Calu3 (cell line): ENCODE measurements at regions not wholly inside any gene's neighbourhood (a gene's known extent, or its start where the extent isn't known, plus 50 kb on each side); places are given as distances from the start of the nearest gene placed in this dataset.

Source experiments
- BruUV-seq: library from RNA; stranded (reverse); fragments of 400-500 nt; replicated peaks from 2 replicates; lab custom pipeline; 2021; lab: Mats Ljungman, UMichigan
- CTCF ChIA-PET: fragments of 300-600 bp; sonication (Branson Sonifier 250); formaldehyde crosslinking; loops from one replicate; lab custom pipeline; 2022; ENCODE audit warnings: antibody characterized with exemption; lab: Charles Lee
- DNase-seq: peaks from one replicate; pipeline ENCODE4 v3.0.0; 2022
- H3K27ac Mint-ChIP-seq: one replicate; pipeline ENCODE4 v1.8.0; 2022; ENCODE audit warnings: mixed read lengths; ENCODE audit not compliant: unreplicated experiment
- H3K27me3 Mint-ChIP-seq: one replicate; pipeline ENCODE4 v1.8.0; 2022; ENCODE audit warnings: mixed read lengths; ENCODE audit not compliant: unreplicated experiment
- H3K36me3 Mint-ChIP-seq: one replicate; pipeline ENCODE4 v1.8.0; 2022; ENCODE audit warnings: mild to moderate bottlenecking, moderate library complexity, mixed read lengths; ENCODE audit not compliant: insufficient read depth, unreplicated experiment
- H3K4me1 Mint-ChIP-seq: one replicate; pipeline ENCODE4 v1.8.0; 2022; ENCODE audit warnings: mild to moderate bottlenecking, low read depth, mixed read lengths; ENCODE audit not compliant: unreplicated experiment
- H3K4me3 Mint-ChIP-seq: one replicate; pipeline ENCODE4 v1.8.0; 2022; ENCODE audit warnings: mild to moderate bottlenecking, low read depth, moderate library complexity, mixed read lengths; ENCODE audit not compliant: unreplicated experiment
- H3K9me3 Mint-ChIP-seq: one replicate; pipeline ENCODE4 v1.8.0; 2022; ENCODE audit warnings: low read depth, mixed read lengths; ENCODE audit not compliant: unreplicated experiment
- CTCF ChIP-seq: fragments of 200-600 bp; IDR thresholded peaks from one replicate; pipeline ENCODE4 v1.8.0; 2022; ENCODE audit warnings: antibody characterized with exemption; ENCODE audit not compliant: unreplicated experiment
- intact Hi-C: fragments of 100-400 bp; cut with micrococcal nuclease; formaldehyde crosslinking; loops from one replicate; pipeline ENCODE4 v1.10.0; 2022; ENCODE audit not compliant: unreplicated experiment

- TF ChIP-seq CTCF = no peak
- no peaks in the 10 kb centered on the region for H3K9me3 Mint-ChIP-seq
- BruUV-seq = no TSS peak
- H3K36me3 Mint-ChIP-seq = no peaks in the 10 kb centered on the region
- no peaks in the 10 kb centered on the region for H3K4me1 Mint-ChIP-seq
- H3K4me3 Mint-ChIP-seq = no peak overlapping the region
- CTCF ChIA-PET = no interaction called here
- intact Hi-C loops = no loop called here
- peaks cover 20% of the 10 kb centered on the region for H3K27me3 Mint-ChIP-seq
- no peak for DNase-seq
- H3K27ac Mint-ChIP-seq = no peak overlapping the region
Observed at GRCh38 chr17:65277576-65277975, 140.4 kb downstream of the RGS9 start.
